ENCODE measurements at regions not wholly inside any gene's neighbourhood (a gene's known extent, or its start where the extent isn't known, plus 50 kb on each side); places are given as distances from the start of the nearest gene placed in this dataset.

- no peak for TF ChIP-seq CTCF (conservative IDR thresholded peaks at IDR 0.05)
- TF ChIP-seq ZFX (IDR thresholded peaks at IDR 0.05): no peak
- H3K27ac ChIP-seq: no peak overlapping the region
Observed at GRCh38 chr13:40341501-40341900, 324.9 kb downstream of the FOXO1 start.

GRCh38 chr13:40342461-40342860, 324.0 kb downstream of the FOXO1 start:
- TF ChIP-seq CTCF (conservative IDR thresholded peaks at IDR 0.05) (no peak), ZFX (IDR thresholded peaks at IDR 0.05) (no peak)

GRCh38 chr13:40342901-40343300, 323.5 kb downstream of the FOXO1 start:
- no peak overlapping the region for H3K27ac ChIP-seq
- TF ChIP-seq CTCF (conservative IDR thresholded peaks at IDR 0.05) (no peak), ZFX (IDR thresholded peaks at IDR 0.05) (no peak)

More at GRCh38 chr13:40342461-40342860, 324.0 kb downstream of the FOXO1 start:
- no peak overlapping the region for H3K27ac ChIP-seq

- no peak overlapping the region for H3K27ac ChIP-seq
- TF ChIP-seq CTCF (conservative IDR thresholded peaks at IDR 0.05) (no peak), ZFX (IDR thresholded peaks at IDR 0.05) (no peak)
Observed at GRCh38 chr13:40343550-40344269, 322.7 kb downstream of the FOXO1 start.

- TF ChIP-seq ZFX (IDR thresholded peaks at IDR 0.05) (no peak), CTCF (conservative IDR thresholded peaks at IDR 0.05) (no peak)
- H3K27ac ChIP-seq: no peak overlapping the region
Observed at GRCh38 chr13:40344270-40345148, 321.9 kb downstream of the FOXO1 start.

GRCh38 chr13:40345149-40345514, 321.3 kb downstream of the FOXO1 start:
- H3K27ac ChIP-seq: no peak overlapping the region

More at GRCh38 chr13:40345149-40345514, 321.3 kb downstream of the FOXO1 start:
- no peak for TF ChIP-seq CTCF (conservative IDR thresholded peaks at IDR 0.05)
- no peak for TF ChIP-seq ZFX (IDR thresholded peaks at IDR 0.05)

Data from C4-2B (cell line).